Gastroesophageal sphincter (tissue), 4 donors: ENCODE measurements at regions not wholly inside any gene's neighbourhood (a gene's known extent, or its start where the extent isn't known, plus 50 kb on each side); places are given as distances from the start of the nearest gene placed in this dataset.
"Not testable (repeated sequence)": the region's sequence is repeated elsewhere in the genome, so short reads cannot be mapped to it uniquely, and the experiment has no call there.

Experiments used
- ATAC-seq: fragments of 150-250 bp; one replicate; pipeline ENCODE4 v1.9.1; 2016; ENCODE audit warnings: mild to moderate bottlenecking, moderate library complexity
- H3K27ac ChIP-seq, 4 donors: fragments of 200-600 bp; sonication (generic) in 3 of 4; 1 replicate in 3 of 4; 2 replicates in 1 of 4; pipeline ENCODE4 v1.5.1; 2016 to 2019
- H3K27me3 ChIP-seq: fragments of 200-600 bp; sonication (generic); one replicate; pipeline ENCODE4 v1.5.1; 2019
- H3K36me3 ChIP-seq, 2 donors: fragments of 200-600 bp; sonication (generic); one replicate each; pipeline ENCODE4 v1.5.1; 2019; ENCODE audit warnings: control low read depth in 1 of 2
- H3K4me1 ChIP-seq, 3 donors: fragments of 200-600 bp; sonication (generic); 1 replicate in 2 of 3; 2 replicates in 1 of 3; pipeline ENCODE4 v1.5.1; 2016 to 2019; ENCODE audit warnings: control low read depth in 2 of 3
- H3K4me3 ChIP-seq, 2 donors: fragments of 200-600 bp; sonication (generic); one replicate each; pipeline ENCODE4 v1.5.1; 2019; ENCODE audit warnings: mild to moderate bottlenecking in 1 of 2, moderate library complexity in 1 of 2
- H3K9me3 ChIP-seq, 3 donors: fragments of 200-600 bp; sonication (generic); one replicate each; pipeline ENCODE4 v1.5.1; 2017 to 2019; ENCODE audit warnings: control low read depth in 2 of 3
- CTCF ChIP-seq, 4 experiments: fragments of 200-600 bp in 2 of 4; fragments of 450-650 bp in 2 of 4; sonication (generic) in 1 of 4; IDR thresholded peaks; one replicate each; pipeline ENCODE4 v1.5.1; 2017 to 2019; ENCODE audit warnings: antibody characterized with exemption in 4 of 4, mild to moderate bottlenecking in 2 of 4, moderate library complexity in 2 of 4
- EP300 ChIP-seq: sonication (generic); formaldehyde crosslinking; IDR thresholded peaks from one replicate; pipeline ENCODE4 v1.6.1; 2017; ENCODE audit warnings: antibody characterized with exemption, mild to moderate bottlenecking
- POLR2A ChIP-seq, 2 donors: fragments of 450-650 bp; IDR thresholded peaks; one replicate each; pipeline ENCODE4 v1.6.1; 2017; ENCODE audit warnings: antibody characterized with exemption in 2 of 2, mild to moderate bottlenecking in 2 of 2, moderate library complexity in 1 of 2
- POLR2AphosphoS5 ChIP-seq: sonication (generic); formaldehyde crosslinking; IDR thresholded peaks from one replicate; pipeline ENCODE4 v1.6.1; 2017; ENCODE audit warnings: antibody characterized with exemption
- WGBS, 2 donors: methylation state at CpG; one replicate each; pipeline ENCODE4 v1.1.5; 2018; ENCODE audit warnings: low coverage in 1 of 2; 5-methylcytosine and 5-hydroxymethylcytosine counted together

GRCh38 chr10:90087197-90088023 is 386.0 kb downstream of the KIF20B start:
- Histone ChIP-seq H3K4me3 (no peak overlapping the region), H3K27ac (no peak overlapping the region), H3K36me3 (no peaks in the 10 kb centered on the region), H3K27me3 (no peaks in the 10 kb centered on the region), H3K9me3 (no peaks in the 10 kb centered on the region), H3K4me1 (no peaks in the 10 kb centered on the region)
- ATAC-seq, result no peak
- WGBS, 2 donors, result 29 to 56% methylated on average over 1 of the region's 2 CpGs
- no peak for TF ChIP-seq POLR2A (IDR thresholded peaks at IDR 0.05)
- no peak for TF ChIP-seq POLR2AphosphoS5
- no peak for TF ChIP-seq CTCF (IDR thresholded peaks at IDR 0.05)

- ATAC-seq, result no peak
- Histone ChIP-seq H3K4me3 (no peak overlapping the region), H3K36me3 (no peaks in the 10 kb centered on the region), H3K27ac (no peak overlapping the region), H3K9me3 (no peaks in the 10 kb centered on the region), H3K4me1 (no peaks in the 10 kb centered on the region), H3K27me3 (no peaks in the 10 kb centered on the region)
- no peak for TF ChIP-seq CTCF (IDR thresholded peaks at IDR 0.05)
- TF ChIP-seq EP300, result no peak
- TF ChIP-seq POLR2AphosphoS5, result no peak
- no peak for TF ChIP-seq POLR2A (IDR thresholded peaks at IDR 0.05)
- WGBS, 2 donors, result 81 to 86% methylated on average over 4 of the region's 4 CpGs
These were observed 386.6 kb downstream of the KIF20B start for GRCh38 chr10:90088024-90088317.

- no peak overlapping the region for H3K27ac ChIP-seq
- WGBS, 2 donors, result 21 to 22% methylated on average over 2 of the region's 2 CpGs
- H3K27me3 ChIP-seq, result no peaks in the 10 kb centered on the region
- no peak for ATAC-seq
- TF ChIP-seq POLR2A (IDR thresholded peaks at IDR 0.05) (no peak), POLR2AphosphoS5 (no peak), CTCF (IDR thresholded peaks at IDR 0.05) (no peak), EP300 (no peak)
- H3K36me3 ChIP-seq, result no peaks in the 10 kb centered on the region
- no peaks in the 10 kb centered on the region for H3K4me1 ChIP-seq
- no peaks in the 10 kb centered on the region for H3K9me3 ChIP-seq
- H3K4me3 ChIP-seq, result no peak overlapping the region
These were observed 388.3 kb downstream of the KIF20B start for GRCh38 chr10:90089719-90090118.

GRCh38 chr10:90096196-90096595 is 394.8 kb downstream of the KIF20B start:
- TF ChIP-seq POLR2AphosphoS5 (no peak), EP300 (no peak), POLR2A (IDR thresholded peaks at IDR 0.05) (no peak), CTCF (IDR thresholded peaks at IDR 0.05) (no peak)
- no peaks in the 10 kb centered on the region for H3K36me3 ChIP-seq
- no peaks in the 10 kb centered on the region for H3K9me3 ChIP-seq
- WGBS, 2 donors, result 74 to 77% methylated on average over 5 of the region's 5 CpGs
- H3K27me3 ChIP-seq, result no peaks in the 10 kb centered on the region
- no peak overlapping the region for H3K27ac ChIP-seq
- no peak for ATAC-seq
- H3K4me3 ChIP-seq, result no peak overlapping the region
- no peaks in the 10 kb centered on the region for H3K4me1 ChIP-seq

- ATAC-seq, H3K27ac ChIP-seq, H3K27me3 ChIP-seq, H3K4me3 ChIP-seq, H3K9me3 ChIP-seq, H3K4me1 ChIP-seq, H3K36me3 ChIP-seq: not testable (repeated sequence)
These were observed 406.2 kb downstream of the KIF20B start for GRCh38 chr10:90107581-90107980.
